K562 (cell line): ENCODE measurements at regions not wholly inside any gene's neighbourhood (a gene's known extent, or its start where the extent isn't known, plus 50 kb on each side); places are given as distances from the start of the nearest gene placed in this dataset.

Source experiments
- ATAC-seq: fragments of 200-7000 bp; cut with Tn5 transposase; 3 replicates; pipeline ENCODE4 v1.9.1; 2020; ENCODE audit warnings: moderate library complexity
- BruUV-seq: library from RNA; stranded (reverse); fragments of 400-500 nt; replicated peaks from 2 replicates; lab custom pipeline; 2021; lab: Mats Ljungman, UMichigan
- CTCF ChIA-PET: fragments of 300-600 bp; formaldehyde crosslinking; extraction: SDS; loops from one replicate; lab custom pipeline; 2021; ENCODE audit warnings: low intra/inter-chr PET ratio; lab: Yijun Ruan, JAX
- POLR2A ChIA-PET: fragments of 300-600, 350-650 bp; sonication (Branson Sonifier 250); formaldehyde crosslinking; extraction: SDS; loops from one replicate; lab custom pipeline; 2021; ENCODE audit warnings: antibody characterized with exemption, inconsistent platforms; lab: Yijun Ruan, JAX
- DNase-seq, 4 experiments: peaks; one replicate each; pipeline versions ENCODE4 v3.0.0 to v3.0.0-alpha.2; 2011 to 2018; ENCODE audit warnings: low spot score in 3 of 4, mixed read lengths in 3 of 4; ENCODE audit errors: extremely low read depth in 1 of 4
- FAIRE-seq: peaks from 2 replicates; lab custom pipeline; 2011; peaks lifted over from hg19 to GRCh38; lab: Jason Lieb, UNC
- H2AFZ ChIP-seq: 2 replicates; pipeline ENCODE4 v1.6.0; 2011; ENCODE audit warnings: low read depth, low read length, control low read depth, inconsistent platforms
- H3K27ac ChIP-seq: fragments of 200-600 bp; 3 replicates; pipeline ENCODE4 v1.8.0; 2011; ENCODE audit warnings: low read depth, mild to moderate bottlenecking, control low read depth, inconsistent platforms, low read length, moderate library complexity, mixed read lengths; ENCODE audit errors: extremely low read depth
- H3K27me3 ChIP-seq, 2 experiments: fragments of 300-600 bp in 1 of 2; 2 replicates in 1 of 2; 3 replicates in 1 of 2; pipeline versions ENCODE4 v1.6.0 to v1.8.0; 2011; ENCODE audit warnings: inconsistent platforms in 2 of 2, low read length in 2 of 2, mild to moderate bottlenecking in 1 of 2, mixed read lengths in 1 of 2, moderate library complexity in 1 of 2; ENCODE audit not compliant: control insufficient read depth in 2 of 2, insufficient read depth in 2 of 2
- H3K36me3 ChIP-seq: fragments of 300-600 bp; 3 replicates; pipeline ENCODE4 v1.8.0; 2011; ENCODE audit warnings: mild to moderate bottlenecking, low read length, inconsistent platforms; ENCODE audit not compliant: control insufficient read depth, insufficient read depth
- H3K4me1 ChIP-seq, 2 experiments: fragments of 200-600 bp in 1 of 2; replicated peaks in 1 of 2; 2 replicates in 1 of 2; 3 replicates in 1 of 2; pipeline versions ENCODE4 v1.5.1 to v1.8.0; 2011; ENCODE audit warnings: inconsistent platforms in 2 of 2, low read length in 2 of 2, mild to moderate bottlenecking in 1 of 2, mixed read lengths in 1 of 2, moderate library complexity in 1 of 2; ENCODE audit not compliant: control insufficient read depth in 2 of 2, insufficient read depth in 2 of 2
- H3K4me2 ChIP-seq: 2 replicates; pipeline ENCODE4 v1.6.1; 2011; ENCODE audit warnings: low read length, control low read depth, inconsistent platforms, mixed read lengths; ENCODE audit not compliant: insufficient read depth
- H3K4me3 ChIP-seq: fragments of 200-600 bp; sonication (generic), shearing (Covaris generic); 2 replicates; pipeline ENCODE4 v1.5.1; 2016; ENCODE audit warnings: control low read depth, inconsistent platforms
- H3K79me2 ChIP-seq: fragments of 200-600 bp; 3 replicates; pipeline ENCODE4 v1.8.0; 2011; ENCODE audit warnings: low read length, inconsistent platforms; ENCODE audit not compliant: control insufficient read depth, insufficient read depth
- H3K9ac ChIP-seq, 2 experiments: 2 replicates each; pipeline versions ENCODE4 v1.6.0 to v1.6.1; 2011; ENCODE audit warnings: low read depth in 2 of 2, low read length in 2 of 2, control low read depth in 1 of 2, inconsistent platforms in 1 of 2, mild to moderate bottlenecking in 1 of 2, mixed read lengths in 1 of 2; ENCODE audit not compliant: insufficient read depth in 1 of 2
- H3K9me1 ChIP-seq: one replicate; pipeline ENCODE4 v1.6.0; 2011; ENCODE audit warnings: inconsistent platforms, mild to moderate bottlenecking, low read length, moderate library complexity; ENCODE audit not compliant: control insufficient read depth, insufficient read depth
- H3K9me3 ChIP-seq: replicated peaks from 2 replicates; pipeline ENCODE4 v1.5.1; 2011; ENCODE audit warnings: low read depth, low read length, inconsistent platforms; ENCODE audit not compliant: control insufficient read depth, insufficient read depth
- H4K20me1 ChIP-seq: replicated peaks from 2 replicates; pipeline ENCODE4 v1.6.1; 2011; ENCODE audit warnings: low read length, inconsistent platforms, mixed read lengths; ENCODE audit not compliant: control insufficient read depth, insufficient read depth
- CXXC5 ChIP-seq: fragments of 250-450 bp; sonication (Bioruptor Pico); IDR thresholded peaks from 2 replicates; pipeline ENCODE4 v1.8.0; 2022; ENCODE audit warnings: inconsistent platforms, mild to moderate bottlenecking, moderate library complexity
- EP400 ChIP-seq: fragments of 450-650 bp; IDR thresholded peaks from 2 replicates; pipeline ENCODE4 v1.6.1; 2017; ENCODE audit warnings: antibody characterized with exemption, mild to moderate bottlenecking, moderate library complexity
- GABPB2 ChIP-seq: fragments of 250-450 bp; sonication (Bioruptor Pico); conservative IDR thresholded peaks from 2 replicates; pipeline ENCODE4 v1.5.1; 2021; ENCODE audit warnings: mild to moderate bottlenecking
- MCM5 ChIP-seq: fragments of 450-650 bp; IDR thresholded peaks from 2 replicates; pipeline ENCODE4 v1.6.1; 2016; ENCODE audit warnings: low read depth
- MEF2D ChIP-seq: conservative IDR thresholded peaks from 2 replicates; pipeline ENCODE4 v1.6.1; 2016; ENCODE audit warnings: low read depth, missing genetic modification characterization, missing compliant biosample characterization
- MEIS2 ChIP-seq: fragments of 450-650 bp; IDR thresholded peaks from 2 replicates; pipeline ENCODE4 v1.6.1; 2014; ENCODE audit warnings: mild to moderate bottlenecking; ENCODE audit not compliant: partially characterized antibody
- NKRF ChIP-seq: fragments of 450-650 bp; IDR thresholded peaks from 2 replicates; pipeline ENCODE4 v1.6.1; 2016; ENCODE audit warnings: borderline replicate concordance
- ZBTB49 ChIP-seq: sonication (generic); formaldehyde crosslinking; IDR thresholded peaks from 2 replicates; pipeline ENCODE4 v1.8.0; 2022; ENCODE audit warnings: missing genetic modification reagents, mild to moderate bottlenecking, borderline replicate concordance
- ZNF586 ChIP-seq: fragments of 450-650 bp; formaldehyde crosslinking; conservative IDR thresholded peaks from 2 replicates; pipeline ENCODE4 v1.4.0; 2020; ENCODE audit warnings: mild to moderate bottlenecking, moderate library complexity
- WGBS: fragments of 100-300 bp; shearing (Covaris generic); methylation state at CpG from one replicate; pipeline ENCODE4 v1.1.6; 2016; ENCODE audit warnings: low coverage, mixed read lengths; ENCODE audit not compliant: insufficient coverage; ENCODE audit errors: missing lambda C conversion rate; 5-methylcytosine and 5-hydroxymethylcytosine counted together
- in situ Hi-C: fragments of 300-500 bp; cut with MboI; formaldehyde crosslinking; loops from 4 replicates; pipeline ENCODE4 v1.15.0; 2018; ENCODE audit warnings: inconsistent platforms, mixed read lengths
- intact Hi-C: fragments of 100-400 bp; cut with micrococcal nuclease; formaldehyde crosslinking; loops from 2 replicates; pipeline ENCODE4 v1.14.2; 2022

GRCh38 chr13:76016799-76017400, 380.8 kb downstream of the LMO7 start (continued):
- no peak for TF ChIP-seq MEF2D
- TF ChIP-seq EP400: no peak

- no peaks in the 10 kb centered on the region for H3K79me2 ChIP-seq
- no peak overlapping the region for H3K27ac ChIP-seq
- H3K4me3 ChIP-seq: no peak overlapping the region
- no peaks in the 10 kb centered on the region; a peak in 2 of 5 replicates for H3K4me1 ChIP-seq
- no peak overlapping the region for H3K4me2 ChIP-seq
- WGBS: 37% methylated on average over 4 of the region's 5 CpGs
- in situ Hi-C loops (loop anchor here (5.0 kb wide), 1 partner anchor 137 kb away; no protein-coding TSS in a partner anchor), intact Hi-C loops (loop anchor here (5.0 to 10.0 kb wide), 2 partner anchors 320 to 458 kb away; no protein-coding TSS in a partner anchor)
- no peak for ATAC-seq
- DNase-seq: no peak
- CTCF ChIA-PET: interaction anchor here (1.1 kb wide), 1 partner anchor 139 kb away, joined by 3 read pairs; no protein-coding TSS in a partner anchor
- H3K9ac ChIP-seq: no peak overlapping the region
- TF ChIP-seq GABPB2 (CRISPR knock-in tag): no peak
- TF ChIP-seq MCM5: no peak
- no peak for TF ChIP-seq MEIS2
- TF ChIP-seq NKRF: no peak
- no peak for TF ChIP-seq ZNF586
- no peak for TF ChIP-seq ZBTB49
- TF ChIP-seq CXXC5 (CRISPR knock-in tag): no peak
- H3K36me3 ChIP-seq: no peaks in the 10 kb centered on the region
- no peaks in the 10 kb centered on the region for H3K9me3 ChIP-seq
- no TSS peak for BruUV-seq
- no peaks in the 10 kb centered on the region for H4K20me1 ChIP-seq
- H3K27me3 ChIP-seq: no peaks in the 10 kb centered on the region
- POLR2A ChIA-PET: no interaction called here
- FAIRE-seq: no peak
- H3K9me1 ChIP-seq: no peaks in the 10 kb centered on the region
- H2AFZ ChIP-seq: no peak overlapping the region
Observed at GRCh38 chr13:76014406-76015318, 378.5 kb downstream of the LMO7 start.
